SK-N-SH (cell line): ENCODE measurements at regions not wholly inside any gene's neighbourhood (a gene's known extent, or its start where the extent isn't known, plus 50 kb on each side); places are given as distances from the start of the nearest gene placed in this dataset.

Experiments
- CTCF ChIA-PET: fragments of 300-600, 350-600 bp; formaldehyde crosslinking; extraction: SDS; loops from one replicate; lab custom pipeline; 2021; lab: Yijun Ruan, JAX
- POLR2A ChIA-PET: fragments of 350-600 bp; sonication (Branson Sonifier 250); formaldehyde crosslinking; extraction: SDS; loops from one replicate; lab custom pipeline; 2020; ENCODE audit warnings: antibody characterized with exemption, inconsistent platforms; lab: Yijun Ruan, JAX
- DNase-seq: peaks from one replicate; pipeline ENCODE4 v3.0.0; 2012
- H2AFZ ChIP-seq: fragments of 200-600 bp; sonication (generic); 2 replicates; pipeline ENCODE4 v1.8.1; 2016; ENCODE audit warnings: antibody characterized with exemption, mild to moderate bottlenecking, low read depth
- H3F3A ChIP-seq: fragments of 200-600 bp; sonication (generic); replicated peaks from 2 replicates; pipeline ENCODE3; 2016; ENCODE audit warnings: antibody characterized with exemption, mild to moderate bottlenecking; ENCODE audit not compliant: insufficient read depth
- H3K27ac ChIP-seq, 2 experiments: fragments of 200-500 bp in 1 of 2; fragments of 200-600 bp in 1 of 2; sonication (Bioruptor generic) in 1 of 2; sonication (generic), shearing (Covaris generic) in 1 of 2; 2 replicates each; pipeline versions ENCODE4 v1.5.1 to v1.6.1; 2014 to 2016; ENCODE audit warnings: low read depth in 2 of 2, inconsistent platforms in 1 of 2, low read length in 1 of 2, mild to moderate bottlenecking in 1 of 2, mixed read lengths in 1 of 2
- H3K27me3 ChIP-seq: fragments of 200-600 bp; sonication (generic), shearing (Covaris generic); 2 replicates; pipeline ENCODE4 v1.6.1; 2016; ENCODE audit warnings: mixed run types; ENCODE audit not compliant: insufficient read depth
- H3K36me3 ChIP-seq, 2 experiments: fragments of 200-500 bp in 1 of 2; fragments of 200-600 bp in 1 of 2; sonication (Bioruptor generic) in 1 of 2; sonication (generic) in 1 of 2; replicated peaks in 1 of 2; 2 replicates each; pipeline versions ENCODE3 to v1.5.1; 2014 to 2016; ENCODE audit warnings: low read length in 1 of 2, mild to moderate bottlenecking in 1 of 2; ENCODE audit not compliant: insufficient read depth in 2 of 2, control insufficient read depth in 1 of 2
- H3K4me1 ChIP-seq, 2 experiments: fragments of 200-500 bp in 1 of 2; fragments of 200-600 bp in 1 of 2; sonication (Bioruptor generic) in 1 of 2; sonication (generic), shearing (Covaris generic) in 1 of 2; 2 replicates each; pipeline versions ENCODE4 v1.5.1 to v1.6.1; 2014 to 2016; ENCODE audit warnings: low read depth in 1 of 2, low read length in 1 of 2, mixed run types in 1 of 2; ENCODE audit not compliant: insufficient read depth in 2 of 2, control insufficient read depth in 1 of 2
- H3K4me2 ChIP-seq: fragments of 200-600 bp; sonication (generic), shearing (Covaris generic); 2 replicates; pipeline ENCODE4 v1.6.1; 2017; ENCODE audit warnings: mixed run types
- H3K4me3 ChIP-seq, 2 experiments: fragments of 200-500 bp in 1 of 2; fragments of 200-600 bp in 1 of 2; sonication (Bioruptor generic) in 1 of 2; sonication (generic), shearing (Covaris generic) in 1 of 2; 2 replicates each; pipeline versions ENCODE4 v1.5.1 to v1.8.1; 2014 to 2016; ENCODE audit warnings: low read depth in 2 of 2, inconsistent platforms in 1 of 2, low read length in 1 of 2, mild to moderate bottlenecking in 1 of 2, mixed read lengths in 1 of 2, moderate library complexity in 1 of 2
- H3K79me2 ChIP-seq: fragments of 200-600 bp; sonication (generic); 2 replicates; pipeline ENCODE4 v1.8.1; 2017; ENCODE audit warnings: mild to moderate bottlenecking; ENCODE audit not compliant: insufficient read depth
- H3K9ac ChIP-seq: fragments of 200-600 bp; sonication (generic); 2 replicates; pipeline ENCODE4 v1.6.1; 2017; ENCODE audit warnings: mixed run types
- H3K9me2 ChIP-seq: fragments of 200-600 bp; sonication (generic); 2 replicates; pipeline ENCODE4 v1.6.1; 2017; ENCODE audit warnings: mixed run types
- H3K9me3 ChIP-seq: fragments of 200-600 bp; sonication (generic); 2 replicates; pipeline ENCODE4 v1.6.1; 2017; ENCODE audit warnings: mixed run types, mild to moderate bottlenecking, moderate library complexity
- H4K20me1 ChIP-seq: fragments of 200-600 bp; sonication (generic); 2 replicates; pipeline ENCODE4 v1.6.1; 2017; ENCODE audit warnings: mild to moderate bottlenecking, mixed run types; ENCODE audit not compliant: insufficient read depth
- EP300 ChIP-seq, 2 experiments: IDR thresholded peaks; 2 replicates each; pipeline versions ENCODE4 v1.4.0 to v1.6.1; 2012; ENCODE audit warnings: borderline replicate concordance in 1 of 2, low read depth in 1 of 2, low read length in 1 of 2
- EZH2phosphoT487 ChIP-seq: fragments of 200-600 bp; sonication (generic); IDR thresholded peaks from 2 replicates; pipeline ENCODE4 v1.6.1; 2017; ENCODE audit warnings: low read depth, mixed run types, mild to moderate bottlenecking, antibody characterized with exemption, moderate library complexity, borderline replicate concordance
- FOXM1 ChIP-seq: IDR thresholded peaks from 2 replicates; pipeline ENCODE4 v1.4.0; 2012; ENCODE audit warnings: low read depth, mild to moderate bottlenecking
- GATA2 ChIP-seq: sonication (generic); formaldehyde crosslinking; IDR thresholded peaks from 2 replicates; pipeline ENCODE4 v1.5.0; 2020; ENCODE audit warnings: mild to moderate bottlenecking, missing genetic modification reagents
- JUND ChIP-seq: IDR thresholded peaks from 2 replicates; pipeline ENCODE4 v1.4.0; 2012
- MEF2A ChIP-seq: IDR thresholded peaks from 2 replicates; pipeline ENCODE4 v1.4.0; 2012; ENCODE audit warnings: low read depth, borderline replicate concordance
- MXI1 ChIP-seq: IDR thresholded peaks from 2 replicates; pipeline ENCODE4 v1.6.1; 2012; ENCODE audit warnings: mild to moderate bottlenecking, low read depth, low read length, improper control_type of control experiment
- NRF1 ChIP-seq: IDR thresholded peaks from 2 replicates; pipeline ENCODE4 v1.6.1; 2012; ENCODE audit warnings: low read depth, mild to moderate bottlenecking, low read length
- POLR2AphosphoS5 ChIP-seq: IDR thresholded peaks from 2 replicates; pipeline ENCODE4 v1.6.1; 2012; ENCODE audit warnings: low read depth, low read length
- RAD21 ChIP-seq: IDR thresholded peaks from 2 replicates; pipeline ENCODE4 v1.6.1; 2012; ENCODE audit warnings: mild to moderate bottlenecking, low read length
- REST ChIP-seq: IDR thresholded peaks from 2 replicates; pipeline ENCODE4 v1.6.1; 2012; ENCODE audit warnings: mild to moderate bottlenecking, low read depth, low read length, moderate library complexity
- RXRA ChIP-seq: IDR thresholded peaks from 2 replicates; pipeline ENCODE4 v1.4.0; 2012; ENCODE audit warnings: low read depth, mild to moderate bottlenecking, borderline replicate concordance
- TEAD4 ChIP-seq: IDR thresholded peaks from 2 replicates; pipeline ENCODE4 v1.4.0; 2012; ENCODE audit warnings: mild to moderate bottlenecking, borderline replicate concordance; ENCODE audit not compliant: insufficient read depth
- ZBTB33 ChIP-seq: IDR thresholded peaks from 2 replicates; pipeline ENCODE4 v1.4.0; 2012; ENCODE audit warnings: low read depth, borderline replicate concordance
- WGBS: methylation state at CpG from one replicate; pipeline ENCODE4 v1.1.6; 2017; ENCODE audit warnings: low lambda C conversion rate; 5-methylcytosine and 5-hydroxymethylcytosine counted together
- TF ChIP-seq, protein P1 (sequence below): IDR thresholded peaks from 2 replicates; pipeline ENCODE4; 2012
- TF ChIP-seq, protein P2 (sequence below): IDR thresholded peaks from 2 replicates; pipeline ENCODE4 v1.4.0; 2012; ENCODE audit warnings: low read depth
- TF ChIP-seq, protein P3 (sequence below): fragments of 150-350 bp; IDR thresholded peaks from 2 replicates; pipeline ENCODE4 v1.6.1; 2017; ENCODE audit warnings: antibody characterized with exemption, low read length, low read depth, borderline replicate concordance

DNA sequence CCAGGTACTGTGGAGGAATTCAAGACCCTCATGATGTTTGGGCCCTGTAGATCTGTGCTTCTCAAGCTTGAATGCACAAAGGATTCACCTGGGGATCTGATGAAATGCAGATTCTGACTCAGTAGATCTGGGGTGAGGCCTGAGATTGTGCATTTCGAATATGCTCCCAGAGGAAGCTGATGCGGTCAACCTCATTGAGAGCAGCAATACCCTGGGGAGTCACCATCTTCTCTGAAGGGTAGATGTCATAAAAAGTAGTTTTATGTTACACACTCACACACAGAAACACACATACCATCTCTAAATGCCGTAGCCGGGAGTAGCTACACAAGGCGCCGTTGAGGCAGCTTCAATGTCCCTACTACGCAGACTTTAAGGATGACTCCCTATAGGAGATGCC is 55.8 kb upstream of the CPEB4 start:
- CTCF ChIA-PET: no interaction called here
- no peak overlapping the region for H3K4me2 ChIP-seq
- H3K36me3 ChIP-seq: no peaks in the 10 kb centered on the region
- no peaks in the 10 kb centered on the region for H3K9me2 ChIP-seq
- H3K79me2 ChIP-seq: no peaks in the 10 kb centered on the region
- WGBS: 86% methylated on average over 5 of the region's 7 CpGs
- H3K9ac ChIP-seq: no peak overlapping the region
- no peaks in the 10 kb centered on the region for H4K20me1 ChIP-seq
- H3K4me1 ChIP-seq: no peaks in the 10 kb centered on the region; a peak in 1 of 4 replicates
- H3K9me3 ChIP-seq: no peaks in the 10 kb centered on the region
- H3K27me3 ChIP-seq: no peaks in the 10 kb centered on the region
- H3K27ac ChIP-seq: no peak overlapping the region
- no peak for TF ChIP-seq EP300 (IDR thresholded peaks at IDR 0.05; ENCODE audit: borderline replicate concordance in 1 of 2, low read depth in 1 of 2, low read length in 1 of 2)
- no peak for TF ChIP-seq POLR2AphosphoS5
- TF ChIP-seq RAD21: no peak
- TF ChIP-seq, protein P1, sequence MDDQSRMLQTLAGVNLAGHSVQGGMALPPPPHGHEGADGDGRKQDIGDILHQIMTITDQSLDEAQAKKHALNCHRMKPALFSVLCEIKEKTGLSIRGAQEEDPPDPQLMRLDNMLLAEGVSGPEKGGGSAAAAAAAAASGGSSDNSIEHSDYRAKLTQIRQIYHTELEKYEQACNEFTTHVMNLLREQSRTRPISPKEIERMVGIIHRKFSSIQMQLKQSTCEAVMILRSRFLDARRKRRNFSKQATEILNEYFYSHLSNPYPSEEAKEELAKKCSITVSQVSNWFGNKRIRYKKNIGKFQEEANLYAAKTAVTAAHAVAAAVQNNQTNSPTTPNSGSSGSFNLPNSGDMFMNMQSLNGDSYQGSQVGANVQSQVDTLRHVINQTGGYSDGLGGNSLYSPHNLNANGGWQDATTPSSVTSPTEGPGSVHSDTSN: no peak
- TF ChIP-seq NRF1: no peak
- TF ChIP-seq, protein P2, sequence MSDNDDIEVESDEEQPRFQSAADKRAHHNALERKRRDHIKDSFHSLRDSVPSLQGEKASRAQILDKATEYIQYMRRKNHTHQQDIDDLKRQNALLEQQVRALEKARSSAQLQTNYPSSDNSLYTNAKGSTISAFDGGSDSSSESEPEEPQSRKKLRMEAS: no peak
- no peak for TF ChIP-seq FOXM1
- no peak for TF ChIP-seq ZBTB33
- TF ChIP-seq TEAD4: no peak
- TF ChIP-seq, protein P3, sequence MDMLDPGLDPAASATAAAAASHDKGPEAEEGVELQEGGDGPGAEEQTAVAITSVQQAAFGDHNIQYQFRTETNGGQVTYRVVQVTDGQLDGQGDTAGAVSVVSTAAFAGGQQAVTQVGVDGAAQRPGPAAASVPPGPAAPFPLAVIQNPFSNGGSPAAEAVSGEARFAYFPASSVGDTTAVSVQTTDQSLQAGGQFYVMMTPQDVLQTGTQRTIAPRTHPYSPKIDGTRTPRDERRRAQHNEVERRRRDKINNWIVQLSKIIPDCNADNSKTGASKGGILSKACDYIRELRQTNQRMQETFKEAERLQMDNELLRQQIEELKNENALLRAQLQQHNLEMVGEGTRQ: no peak
- no peak overlapping the region for H2AFZ ChIP-seq
- no peak for DNase-seq
- POLR2A ChIA-PET: no interaction called here
- H3F3A ChIP-seq: no peaks in the 10 kb centered on the region
- no peak overlapping the region for H3K4me3 ChIP-seq

- Histone ChIP-seq H3K27me3 (no peaks in the 10 kb centered on the region), H3F3A (no peaks in the 10 kb centered on the region), H3K27ac (no peak overlapping the region), H3K9ac (no peak overlapping the region), H3K9me2 (no peaks in the 10 kb centered on the region), H3K4me2 (no peak overlapping the region), H4K20me1 (no peaks in the 10 kb centered on the region), H3K4me3 (no peak overlapping the region), H3K4me1 (no peaks in the 10 kb centered on the region; a peak in 1 of 4 replicates), H3K79me2 (no peaks in the 10 kb centered on the region), H3K36me3 (no peaks in the 10 kb centered on the region), H2AFZ (no peak overlapping the region), H3K9me3 (no peaks in the 10 kb centered on the region)
- DNase-seq: no peak
- WGBS: 78% methylated on average over 13 of the region's 13 CpGs
- CTCF ChIA-PET: no interaction called here
- POLR2A ChIA-PET: no interaction called here
- TF ChIP-seq ZBTB33 (no peak), MXI1 (no peak), GATA2 (CRISPR knock-in tag) (no peak), REST (no peak), EZH2phosphoT487 (no peak), RXRA (no peak), JUND (no peak), MEF2A (no peak)
Observed at GRCh38 chr5:173833196-173833985, 54.8 kb upstream of the CPEB4 start.
